Left kidney (tissue), 1 donor: ENCODE measurements at regions not wholly inside any gene's neighbourhood (a gene's known extent, or its start where the extent isn't known, plus 50 kb on each side); places are given as distances from the start of the nearest gene placed in this dataset.
"Not testable (repeated sequence)": the region's sequence is repeated elsewhere in the genome, so short reads cannot be mapped to it uniquely, and the experiment has no call there.

Experiments used
- DNase-seq: peaks from one replicate; pipeline ENCODE4 v3.0.0-alpha.2; 2013

DNA sequence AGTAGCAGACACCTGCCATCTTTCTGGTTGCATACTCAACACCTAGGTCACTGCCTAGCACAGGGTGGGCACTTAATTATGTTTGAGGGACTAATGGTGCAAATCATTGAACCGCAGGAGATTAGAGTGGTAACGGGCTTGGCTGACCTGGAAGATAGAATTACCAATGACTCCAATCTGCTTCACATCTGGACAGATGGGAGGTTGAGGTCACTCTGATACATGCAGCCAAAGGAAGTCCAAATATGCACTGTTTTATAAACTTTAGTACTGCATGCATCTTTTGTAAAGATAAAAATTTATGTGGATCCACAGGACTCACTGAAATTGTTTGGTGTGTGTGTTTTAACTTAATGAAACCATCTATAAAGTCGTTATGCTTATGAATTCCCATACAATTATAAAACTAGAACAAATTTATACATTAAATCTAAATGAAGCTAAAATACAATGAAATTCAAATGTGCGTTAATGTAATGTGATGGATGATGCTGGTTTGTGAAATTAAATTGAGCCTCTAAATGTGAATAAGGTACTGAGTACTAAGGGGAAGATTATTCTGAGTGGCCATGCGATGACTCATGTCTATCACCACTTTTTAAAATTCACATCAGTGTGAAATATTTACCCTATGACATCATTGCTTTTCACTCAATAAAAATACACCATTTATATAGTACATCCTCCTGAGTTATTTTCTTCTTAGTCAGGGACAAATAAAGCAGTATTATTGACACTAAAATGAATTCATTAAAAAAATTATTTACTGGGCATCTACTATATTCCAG lies 224.7 kb upstream of the FAM78B start:
- DNase-seq = no peak

DNA sequence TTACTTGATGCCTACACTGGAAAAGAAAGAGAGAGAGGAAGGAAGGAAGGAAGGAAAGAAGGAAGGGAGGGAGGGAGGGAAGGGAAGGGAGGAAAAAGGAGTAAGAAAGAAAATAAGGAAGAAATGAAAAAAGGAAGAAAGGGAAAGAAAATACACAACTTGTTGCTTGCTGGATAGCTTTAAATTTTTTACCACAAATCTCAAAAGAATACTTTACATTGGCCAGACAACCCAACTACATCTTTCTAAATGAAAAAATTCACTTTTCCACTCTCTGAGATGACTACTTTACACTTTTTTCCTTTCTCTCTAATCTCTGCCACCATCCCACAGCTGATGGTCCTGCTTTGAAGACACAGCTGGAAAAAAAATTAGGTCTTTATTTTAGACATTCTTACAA lies 228.9 kb upstream of the FAM78B start:
- DNase-seq = no peak

DNA sequence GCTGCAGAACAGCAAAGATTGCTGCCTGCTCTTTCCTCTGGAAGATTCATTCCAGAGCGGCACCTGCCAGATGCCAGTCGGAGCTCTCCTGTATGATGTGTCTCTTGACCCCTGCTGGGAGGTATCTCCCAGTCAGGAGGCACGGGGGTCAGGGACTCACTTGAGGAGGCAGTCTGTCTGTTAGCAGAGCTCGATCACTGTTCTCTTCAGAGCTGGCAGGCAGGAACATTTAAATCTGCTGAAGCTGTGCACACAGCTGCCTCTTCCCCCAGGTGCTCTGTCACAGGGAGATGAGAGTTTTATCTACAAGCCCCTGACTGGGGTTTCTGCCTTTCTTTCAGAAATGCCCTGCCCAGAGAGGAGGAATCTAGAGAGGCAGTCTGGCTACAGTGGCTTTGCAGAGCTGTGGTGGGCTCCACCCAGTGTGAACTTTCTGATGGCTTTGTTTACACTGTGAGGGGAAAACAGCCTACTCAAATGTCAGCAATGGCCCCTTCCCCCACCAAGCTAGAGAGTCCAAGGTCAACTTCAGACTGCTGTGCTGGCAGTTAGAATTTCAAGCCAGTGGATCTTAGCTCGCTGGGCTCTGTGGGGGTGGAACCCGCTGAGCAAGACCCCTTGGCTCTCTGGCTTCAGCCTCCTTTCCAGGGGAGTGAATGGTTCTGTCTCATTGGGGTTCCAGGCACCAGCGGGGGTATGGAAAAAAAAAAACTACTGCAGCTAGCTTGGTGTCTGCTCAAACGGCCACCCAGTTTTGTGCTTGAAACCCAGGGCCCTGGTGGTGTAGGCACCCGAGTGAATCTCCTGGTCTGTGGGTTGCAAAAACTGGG lies 242.7 kb upstream of the FAM78B start:
- DNase-seq = peak; percentile 15

DNA sequence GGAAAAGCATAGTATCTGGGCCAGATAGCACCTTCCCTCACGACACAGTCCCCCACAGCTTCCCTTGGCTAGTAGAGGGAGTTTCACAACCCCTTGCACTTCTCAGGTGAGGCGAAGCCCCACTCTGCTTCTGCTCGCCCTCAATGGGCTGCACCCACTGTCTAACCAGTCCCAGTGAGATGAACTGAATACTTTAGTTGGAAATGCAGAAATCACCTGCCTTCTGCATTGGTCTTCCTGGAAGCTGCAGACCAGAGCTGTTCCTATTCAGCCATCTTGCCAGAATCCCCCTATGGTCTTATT lies 243.2 kb upstream of the FAM78B start:
- DNase-seq = no peak

GRCh38 chr1:166416831-166417230 lies 250.0 kb upstream of the FAM78B start:
- not testable (repeated sequence) for DNase-seq

- no peak for DNase-seq
These were observed 251.6 kb upstream of the FAM78B start for GRCh38 chr1:166418344-166418933.

- not testable (repeated sequence) for DNase-seq
These were observed 255.8 kb upstream of the FAM78B start for GRCh38 chr1:166422586-166422985.

DNA sequence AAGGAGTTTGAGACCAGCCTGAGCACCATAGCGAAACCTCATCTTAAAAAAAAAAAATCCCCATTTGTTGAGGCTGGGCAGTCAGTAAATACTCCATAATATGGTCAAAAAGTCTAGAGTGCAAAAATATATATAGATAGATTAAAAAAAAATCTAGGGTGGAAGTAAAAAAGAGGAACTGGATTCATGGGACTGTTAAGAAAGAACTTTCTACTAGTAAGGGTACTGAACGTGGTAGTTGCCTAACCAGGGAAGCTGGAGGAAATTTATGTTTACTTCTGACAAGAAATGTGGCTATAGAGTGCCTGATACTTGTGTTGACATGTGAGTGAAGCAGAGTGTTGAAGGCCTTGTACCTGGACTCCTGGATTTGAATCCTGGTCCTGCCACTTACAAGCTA lies 265.9 kb upstream of the FAM78B start:
- DNase-seq = no peak

DNA sequence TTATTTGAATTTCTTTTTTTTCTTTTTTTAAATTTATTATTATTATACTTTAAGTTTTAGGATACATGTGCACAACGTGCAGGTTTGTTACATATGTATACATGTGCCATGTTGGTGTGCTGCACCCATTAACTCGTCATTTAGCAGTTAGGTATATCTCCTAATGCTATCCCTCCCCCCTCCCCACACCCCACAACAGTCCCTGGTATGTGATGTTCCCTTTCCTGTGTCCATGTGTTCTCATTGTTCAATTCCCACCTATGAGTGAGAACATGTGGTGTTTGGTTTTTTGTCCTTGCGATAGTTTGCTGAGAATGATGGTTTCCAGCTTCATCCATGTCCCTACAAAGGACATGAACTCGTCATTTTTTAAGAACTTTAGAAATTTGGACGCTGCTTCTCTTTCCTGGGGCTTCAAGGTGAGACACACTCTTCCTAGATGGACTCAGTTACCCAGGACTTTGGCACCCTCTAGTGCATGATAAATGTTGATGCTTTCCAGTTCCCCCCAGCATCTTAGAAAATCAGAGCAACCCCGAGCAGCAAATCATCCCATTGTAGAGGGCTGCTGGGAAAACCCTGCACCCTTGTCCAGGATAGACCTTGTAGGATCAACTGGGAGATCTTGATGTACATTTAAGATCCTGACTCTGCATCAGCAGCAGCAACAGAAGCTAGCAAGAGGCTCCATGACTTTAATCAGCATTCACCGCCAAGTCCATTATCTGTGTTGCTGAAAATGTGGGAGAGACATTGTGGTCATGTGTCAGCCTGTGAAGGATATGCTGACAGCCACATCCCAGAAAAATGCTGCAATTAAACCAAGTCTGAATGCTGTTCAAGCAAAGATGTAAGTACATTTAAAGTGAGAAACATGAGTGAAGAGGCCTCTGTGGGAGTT lies 266.9 kb upstream of the FAM78B start:
- peak; percentile 21 for DNase-seq

- no peak for DNase-seq
These were observed 290.9 kb upstream of the FAM78B start for GRCh38 chr1:166457700-166458099.

GRCh38 chr1:166464333-166464732 lies 297.5 kb upstream of the FAM78B start:
- DNase-seq = no peak

GRCh38 chr1:166470014-166470413 lies 303.2 kb upstream of the FAM78B start:
- peak; percentile 13 for DNase-seq

- DNase-seq = no peak
These were observed 303.6 kb upstream of the FAM78B start for GRCh38 chr1:166470441-166470840.

GRCh38 chr1:166471359-166471758 lies 304.6 kb upstream of the FAM78B start:
- DNase-seq = no peak

DNA sequence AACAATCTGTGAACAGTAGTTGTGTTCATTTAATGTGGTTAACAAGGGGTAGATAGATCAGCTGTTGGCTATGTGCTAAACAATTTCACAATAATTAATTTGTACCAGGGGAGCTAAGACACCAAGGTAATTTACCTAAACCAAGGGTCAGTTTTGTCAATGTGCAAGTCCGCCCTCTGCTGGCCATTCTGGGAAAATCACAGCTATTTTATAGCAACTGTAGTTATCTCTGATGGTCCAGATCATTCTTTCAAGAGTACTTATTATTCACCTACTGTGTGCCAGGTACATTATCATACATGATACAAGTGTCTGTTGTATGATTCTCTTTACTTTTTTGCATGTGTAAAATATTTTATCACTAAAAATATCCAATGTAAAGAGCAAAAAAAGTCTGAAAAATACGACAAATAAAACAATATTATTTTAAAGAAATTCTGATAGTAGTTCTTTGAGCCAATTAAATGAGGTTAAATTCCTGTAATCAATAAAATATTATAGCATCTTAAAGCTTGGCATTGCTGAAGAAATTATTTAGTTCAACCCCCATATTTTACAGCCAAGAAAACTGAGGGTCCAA lies 312.3 kb upstream of the FAM78B start:
- DNase-seq = peak; percentile 21

- DNase-seq = no peak
These were observed 317.7 kb upstream of the FAM78B start for GRCh38 chr1:166484471-166484870.

GRCh38 chr1:166484871-166485270 lies 318.1 kb upstream of the FAM78B start:
- DNase-seq = no peak

DNA sequence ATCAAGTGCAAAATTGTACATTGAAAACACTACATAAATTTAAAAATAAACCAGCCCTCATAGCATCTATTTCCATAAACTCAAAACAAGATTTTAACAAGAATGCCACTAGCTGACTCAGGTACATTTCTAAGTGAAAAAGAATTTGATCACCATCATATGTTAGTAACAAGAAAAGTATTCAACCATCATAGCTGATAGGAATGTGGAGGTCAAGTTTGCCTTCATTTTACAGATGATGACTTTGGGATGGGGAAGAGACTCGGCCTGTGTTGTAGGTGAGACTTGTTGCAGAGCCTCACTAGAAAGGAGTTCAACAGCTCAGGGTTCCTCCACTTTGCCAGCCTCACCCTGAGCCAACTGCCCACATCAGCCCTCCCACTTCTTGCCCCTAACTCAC lies 318.8 kb upstream of the FAM78B start:
- no peak for DNase-seq

- DNase-seq = no peak
These were observed 321.5 kb upstream of the FAM78B start for GRCh38 chr1:166488327-166488726.

DNA sequence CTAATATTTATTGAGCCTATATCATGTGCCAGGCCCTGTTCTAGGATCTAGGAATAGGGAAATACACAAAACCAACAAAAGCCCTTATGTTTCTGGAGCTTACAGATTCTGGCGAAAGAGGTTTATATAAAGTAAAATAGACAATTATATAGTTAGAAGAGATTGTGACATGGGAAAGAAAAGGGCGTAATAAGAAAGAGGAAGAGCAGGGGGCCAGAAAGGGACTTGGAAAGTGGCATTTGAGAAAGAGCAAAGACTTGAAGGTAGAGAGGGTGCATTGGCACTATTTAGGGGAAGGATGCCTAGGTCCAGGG lies 322.5 kb upstream of the FAM78B start:
- DNase-seq = no peak

DNA sequence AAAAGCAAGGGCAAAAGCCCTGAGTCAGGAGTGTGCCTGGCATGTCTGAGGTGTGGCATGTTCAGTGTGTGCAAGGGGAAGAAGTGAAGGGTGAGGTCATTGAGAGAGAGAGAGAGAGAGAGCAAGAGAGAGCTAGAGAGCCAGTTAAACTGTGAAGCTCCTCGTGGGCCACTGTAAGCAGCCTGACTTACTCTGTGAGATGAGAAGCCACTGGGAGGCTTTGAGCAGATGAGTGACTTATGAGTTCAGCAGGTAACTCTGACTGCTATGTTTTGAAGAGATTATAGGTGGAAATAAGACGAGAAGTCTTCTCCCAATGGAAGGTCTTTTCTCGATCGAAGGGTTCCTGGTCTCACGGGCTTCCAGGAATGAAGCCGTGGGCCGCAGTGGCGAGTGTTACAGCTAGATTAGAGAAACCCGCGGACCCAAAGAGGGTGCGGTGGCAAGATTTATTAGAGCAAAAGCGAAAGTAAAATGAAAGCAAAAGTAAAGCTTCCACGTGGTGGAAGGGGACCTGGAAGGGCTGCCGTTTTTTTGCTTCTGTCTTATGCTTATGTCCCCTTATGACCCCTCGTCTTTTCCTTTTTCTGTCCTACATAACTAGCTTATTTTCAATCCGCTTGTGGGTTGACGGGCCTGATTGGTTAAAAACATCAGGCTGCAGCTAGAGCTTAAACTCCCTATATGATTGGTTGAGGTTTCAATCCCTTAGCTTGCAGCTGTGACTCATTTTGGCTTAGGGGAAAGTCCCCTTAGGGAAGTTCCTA lies 323.1 kb upstream of the FAM78B start:
- no peak for DNase-seq
